Natural killer cell (primary cell): ENCODE measurements at regions not wholly inside any gene's neighbourhood (a gene's known extent, or its start where the extent isn't known, plus 50 kb on each side); places are given as distances from the start of the nearest gene placed in this dataset.
A peak's percentile ranks its signal among the peaks of the same experiment; 100 is the strongest.
"Not testable (repeated sequence)": the region's sequence is repeated elsewhere in the genome, so short reads cannot be mapped to it uniquely, and the experiment has no call there.

Experiments used
- ATAC-seq, 3 donors: fragments of 150-1000 bp in 2 of 3; fragments of 200-7000 bp in 1 of 3; cut with Tn5 transposase; 1 replicate in 1 of 3; 2 replicates in 2 of 3; pipeline ENCODE4 v1.10.0; 2021; ENCODE audit warnings: mild to moderate bottlenecking in 2 of 3, moderate library complexity in 2 of 3
- DNase-seq, 2 donors: peaks; one replicate each; pipeline versions ENCODE4 v3.0.0 to v3.0.0-alpha.2; 2013 to 2021; ENCODE audit warnings: mixed read lengths in 1 of 2
- H3K27ac ChIP-seq: one replicate; pipeline ENCODE4 v1.5.1; 2013; ENCODE audit warnings: mild to moderate bottlenecking, low read length
- H3K27me3 ChIP-seq: one replicate; pipeline ENCODE4 v1.6.1; 2013; ENCODE audit warnings: low read length; ENCODE audit not compliant: control insufficient read depth, insufficient read depth
- H3K36me3 ChIP-seq: one replicate; pipeline ENCODE4 v1.6.1; 2013; ENCODE audit warnings: low read length; ENCODE audit not compliant: control insufficient read depth, insufficient read depth
- H3K4me1 ChIP-seq: one replicate; pipeline ENCODE4 v1.6.1; 2013; ENCODE audit warnings: low read length; ENCODE audit not compliant: control insufficient read depth, insufficient read depth
- H3K4me3 ChIP-seq: one replicate; pipeline ENCODE4 v1.5.1; 2013; ENCODE audit warnings: low read length
- H3K9me3 ChIP-seq: one replicate; pipeline ENCODE4 v1.6.1; 2013; ENCODE audit warnings: low read length; ENCODE audit not compliant: control insufficient read depth, insufficient read depth
- H3K27ac Mint-ChIP-seq, 2 donors: one replicate each; pipeline ENCODE4 v1.8.0; 2022; ENCODE audit warnings: mild to moderate bottlenecking in 2 of 2, mixed read lengths in 2 of 2, moderate library complexity in 1 of 2
- H3K27me3 Mint-ChIP-seq, 2 donors: one replicate each; pipeline ENCODE4 v1.8.0; 2022; ENCODE audit warnings: low read depth in 2 of 2, mixed read lengths in 2 of 2
- H3K36me3 Mint-ChIP-seq: one replicate; pipeline ENCODE4 v1.8.0; 2022; ENCODE audit warnings: mixed read lengths
- H3K4me1 Mint-ChIP-seq, 2 donors: one replicate each; pipeline ENCODE4 v1.8.0; 2022; ENCODE audit warnings: mixed read lengths in 2 of 2
- H3K4me3 Mint-ChIP-seq: one replicate; pipeline ENCODE4 v1.8.0; 2022; ENCODE audit warnings: mild to moderate bottlenecking, moderate library complexity, mixed read lengths
- H3K9me3 Mint-ChIP-seq, 2 donors: one replicate each; pipeline ENCODE4 v1.8.0; 2022; ENCODE audit warnings: mixed read lengths in 2 of 2
- CTCF ChIP-seq: fragments of 200-600 bp; IDR thresholded peaks from one replicate; pipeline ENCODE4 v1.8.0; 2022; ENCODE audit warnings: antibody characterized with exemption
- WGBS: methylation state at CpG from one replicate; pipeline ENCODE4 v1.1.7; 2013; ENCODE audit warnings: missing lambda C conversion rate; ENCODE audit not compliant: insufficient coverage; 5-methylcytosine and 5-hydroxymethylcytosine counted together
- intact Hi-C: fragments of 100-400 bp; cut with micrococcal nuclease; formaldehyde crosslinking; loops from one replicate; pipeline ENCODE4 v1.14.2; 2022

GRCh38 chr7:35970458-35970857, 169.6 kb downstream of the SEPTIN7 start:
- no peaks in the 10 kb centered on the region for H3K9me3 Mint-ChIP-seq
- peaks cover 19 to 43% of the 10 kb centered on the region in 2 donors for H3K27me3 Mint-ChIP-seq
- H3K4me1 Mint-ChIP-seq, result peaks cover 5 to 7% of the 10 kb centered on the region in 2 donors
- 94% methylated on average over 2 of the region's 2 CpGs for WGBS
- Histone ChIP-seq H3K4me1 (no peaks in the 10 kb centered on the region), H3K4me3 (no peak overlapping the region), H3K9me3 (no peaks in the 10 kb centered on the region), H3K36me3 (no peaks in the 10 kb centered on the region), H3K27me3 (peaks cover 8% of the 10 kb centered on the region), H3K27ac (no peak overlapping the region)
- ATAC-seq, result no peak
- TF ChIP-seq CTCF, result no peak
- DNase-seq, result no peak
- no peak overlapping the region for H3K4me3 Mint-ChIP-seq
- H3K36me3 Mint-ChIP-seq, result peaks cover 7% of the 10 kb centered on the region
- no peak overlapping the region for H3K27ac Mint-ChIP-seq
- intact Hi-C loops, result no loop called here

GRCh38 chr7:35971133-35971891, 170.5 kb downstream of the SEPTIN7 start:
- Histone ChIP-seq H3K36me3 (no peaks in the 10 kb centered on the region), H3K4me1 (no peaks in the 10 kb centered on the region), H3K9me3 (no peaks in the 10 kb centered on the region), H3K4me3 (no peak overlapping the region), H3K27me3 (peaks cover 8% of the 10 kb centered on the region), H3K27ac (no peak overlapping the region)
- WGBS, result 31% methylated on average over 55 of the region's 55 CpGs
- peaks cover 7% of the 10 kb centered on the region for H3K36me3 Mint-ChIP-seq
- H3K9me3 Mint-ChIP-seq, result no peaks in the 10 kb centered on the region
- peaks cover 24 to 48% of the 10 kb centered on the region in 2 donors for H3K27me3 Mint-ChIP-seq
- peak; percentile 35 to 75 (median 42) for ATAC-seq
- peak overlapping the region; percentile 67 for H3K4me3 Mint-ChIP-seq
- H3K27ac Mint-ChIP-seq, result no peak overlapping the region
- DNase-seq, result peak in 1 of 2 donors; percentile 29
- no peak for TF ChIP-seq CTCF
- H3K4me1 Mint-ChIP-seq, result peaks cover 5 to 7% of the 10 kb centered on the region in 2 donors
- intact Hi-C loops, result no loop called here

- 0% methylated on average over 1 of the region's 1 CpG for WGBS
- Histone ChIP-seq H3K27me3 (peaks cover 2% of the 10 kb centered on the region), H3K4me3 (no peak overlapping the region), H3K4me1 (no peaks in the 10 kb centered on the region), H3K9me3 (no peaks in the 10 kb centered on the region), H3K36me3 (no peaks in the 10 kb centered on the region), H3K27ac (no peak overlapping the region)
- peak in 1 of 2 donors; percentile 85 for DNase-seq
- Mint-ChIP-seq H3K4me1 (peaks cover 5 to 7% of the 10 kb centered on the region in 2 donors), H3K27ac (no peak overlapping the region), H3K4me3 (no peak overlapping the region), H3K9me3 (no peaks in the 10 kb centered on the region), H3K27me3 (peaks cover 28 to 33% of the 10 kb centered on the region in 2 donors), H3K36me3 (no peaks in the 10 kb centered on the region)
- peak; percentile 64 to 83 (median 83) for ATAC-seq
- intact Hi-C loops, result loop anchor here (1.0 to 5.0 kb wide), 2 partner anchors 59 to 549 kb away; no protein-coding TSS in a partner anchor
- peak; percentile 81 for TF ChIP-seq CTCF
Observed at GRCh38 chr7:35975851-35976454, 175.1 kb downstream of the SEPTIN7 start.

- peaks cover 5 to 16% of the 10 kb centered on the region in 2 donors for H3K27me3 Mint-ChIP-seq
- not testable (repeated sequence) for H3K9me3 Mint-ChIP-seq, H3K27me3 ChIP-seq, ATAC-seq, H3K4me1 Mint-ChIP-seq, H3K4me3 ChIP-seq, H3K36me3 ChIP-seq, DNase-seq, H3K4me1 ChIP-seq, H3K27ac ChIP-seq, H3K9me3 ChIP-seq, H3K4me3 Mint-ChIP-seq, H3K36me3 Mint-ChIP-seq, H3K27ac Mint-ChIP-seq
- intact Hi-C loops, result loop anchor here (5.0 kb wide), 1 partner anchor 552 kb away; no protein-coding TSS in a partner anchor
- 45% methylated on average over 8 of the region's 8 CpGs for WGBS
Observed at GRCh38 chr7:35978816-35979640, 174.0 kb upstream of the EEPD1 start.
